Uterus (tissue), 3 donors: ENCODE measurements at regions not wholly inside any gene's neighbourhood (a gene's known extent, or its start where the extent isn't known, plus 50 kb on each side); places are given as distances from the start of the nearest gene placed in this dataset.
"Not testable (repeated sequence)": the region's sequence is repeated elsewhere in the genome, so short reads cannot be mapped to it uniquely, and the experiment has no call there.

Experiments used
- DNase-seq, 2 donors: peaks; one replicate each; pipeline ENCODE4 v3.0.0-alpha.2; 2019 to 2020
- H3K27ac ChIP-seq, 2 donors: fragments of 200-600 bp; sonication (generic); 1 replicate in 1 of 2; 2 replicates in 1 of 2; pipeline ENCODE4 v1.5.1; 2016 to 2018
- H3K27me3 ChIP-seq, 2 donors: fragments of 200-600 bp; sonication (generic); one replicate each; pipeline ENCODE4 v1.5.1; 2018 to 2019; ENCODE audit warnings: control low read depth in 1 of 2
- H3K36me3 ChIP-seq, 2 donors: fragments of 200-600 bp; sonication (generic); one replicate each; pipeline ENCODE4 v1.5.1; 2019; ENCODE audit warnings: control low read depth in 1 of 2
- H3K4me1 ChIP-seq, 2 donors: fragments of 200-600 bp; sonication (generic); one replicate each; pipeline ENCODE4 v1.5.1; 2018 to 2019; ENCODE audit warnings: control low read depth in 1 of 2
- H3K4me3 ChIP-seq, 2 donors: fragments of 200-600 bp; sonication (generic); 1 replicate in 1 of 2; 2 replicates in 1 of 2; pipeline ENCODE4 v1.5.1; 2018 to 2019; ENCODE audit warnings: mild to moderate bottlenecking in 1 of 2
- H3K9me3 ChIP-seq, 2 donors: fragments of 200-600 bp; sonication (generic); one replicate each; pipeline ENCODE4 v1.5.1; 2019; ENCODE audit warnings: control low read depth in 1 of 2
- CTCF ChIP-seq, 4 experiments: fragments of 200-600 bp in 2 of 4; fragments of 450-650 bp in 2 of 4; sonication (generic) in 2 of 4; IDR thresholded peaks; one replicate each; pipeline ENCODE4 v1.5.1; 2016 to 2019; ENCODE audit warnings: antibody characterized with exemption in 4 of 4, mild to moderate bottlenecking in 2 of 4, moderate library complexity in 1 of 4
- POLR2A ChIP-seq, 2 donors: fragments of 450-650 bp; IDR thresholded peaks; one replicate each; pipeline ENCODE4 v1.6.1; 2016; ENCODE audit warnings: antibody characterized with exemption in 2 of 2, mild to moderate bottlenecking in 1 of 2, moderate library complexity in 1 of 2
- intact Hi-C: fragments of 100-400 bp; cut with DNase I; formaldehyde crosslinking; loops from one replicate; pipeline ENCODE4 v1.15.1; 2023; ENCODE audit warnings: low total_unique reads
- donor health status: DM: yes; HTN: yes; CAD: no.

DNA sequence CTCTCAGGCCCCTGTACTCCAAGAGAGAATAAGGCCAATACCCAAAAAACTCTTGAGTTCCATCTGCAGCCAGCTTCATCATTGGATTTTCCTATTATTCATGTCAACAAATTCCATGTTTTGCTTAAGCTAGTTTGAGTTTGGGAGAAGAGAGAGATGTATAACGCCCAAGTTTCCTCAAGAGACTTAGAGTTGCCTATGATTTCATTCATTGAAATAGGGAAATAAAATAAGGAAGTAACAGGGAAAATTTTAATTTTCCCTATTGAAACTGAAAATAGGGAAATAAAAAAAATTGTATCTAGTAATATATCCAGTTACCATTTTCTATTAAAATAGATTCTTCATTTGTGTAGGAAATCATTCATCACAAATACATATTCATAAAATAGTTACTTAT, 66.5 kb upstream of the SVIL start:
- Histone ChIP-seq H3K9me3 (no peaks in the 10 kb centered on the region), H3K27me3 (no peaks in the 10 kb centered on the region), H3K27ac (no peak overlapping the region), H3K36me3 (no peaks in the 10 kb centered on the region), H3K4me3 (no peak overlapping the region), H3K4me1 (peaks cover 0 to 5% of the 10 kb centered on the region in 2 donors)
- TF ChIP-seq CTCF (IDR thresholded peaks at IDR 0.05), result no peak
- no peak for TF ChIP-seq POLR2A (IDR thresholded peaks at IDR 0.05)
- intact Hi-C loops, result no loop called here
- no peak for DNase-seq

DNA sequence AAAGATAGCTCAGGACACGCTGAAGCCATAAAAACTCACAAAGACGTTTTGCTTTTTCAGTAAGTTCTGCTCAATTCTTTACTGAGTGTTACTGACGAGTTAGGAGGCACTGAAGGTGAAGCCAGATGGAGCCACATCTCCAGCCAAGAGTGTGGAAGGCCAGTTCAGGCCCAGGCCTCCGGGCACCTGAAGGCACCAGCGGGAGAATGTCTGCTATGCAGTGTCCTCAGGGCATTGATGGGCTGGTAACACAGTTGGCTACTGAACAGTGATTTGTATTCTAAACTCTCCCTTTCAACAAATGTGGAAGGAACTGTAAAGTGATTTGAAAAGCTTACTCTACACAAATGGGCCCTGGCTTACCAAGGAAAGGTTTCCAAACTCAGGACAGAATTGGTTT, 64.8 kb upstream of the SVIL start:
- intact Hi-C loops, result no loop called here
- DNase-seq, result no peak
- no peak for TF ChIP-seq CTCF (IDR thresholded peaks at IDR 0.05)
- Histone ChIP-seq H3K36me3 (no peaks in the 10 kb centered on the region), H3K9me3 (no peaks in the 10 kb centered on the region), H3K27ac (no peak overlapping the region), H3K4me1 (peaks cover 0 to 5% of the 10 kb centered on the region in 2 donors), H3K27me3 (no peaks in the 10 kb centered on the region), H3K4me3 (no peak overlapping the region)

DNA sequence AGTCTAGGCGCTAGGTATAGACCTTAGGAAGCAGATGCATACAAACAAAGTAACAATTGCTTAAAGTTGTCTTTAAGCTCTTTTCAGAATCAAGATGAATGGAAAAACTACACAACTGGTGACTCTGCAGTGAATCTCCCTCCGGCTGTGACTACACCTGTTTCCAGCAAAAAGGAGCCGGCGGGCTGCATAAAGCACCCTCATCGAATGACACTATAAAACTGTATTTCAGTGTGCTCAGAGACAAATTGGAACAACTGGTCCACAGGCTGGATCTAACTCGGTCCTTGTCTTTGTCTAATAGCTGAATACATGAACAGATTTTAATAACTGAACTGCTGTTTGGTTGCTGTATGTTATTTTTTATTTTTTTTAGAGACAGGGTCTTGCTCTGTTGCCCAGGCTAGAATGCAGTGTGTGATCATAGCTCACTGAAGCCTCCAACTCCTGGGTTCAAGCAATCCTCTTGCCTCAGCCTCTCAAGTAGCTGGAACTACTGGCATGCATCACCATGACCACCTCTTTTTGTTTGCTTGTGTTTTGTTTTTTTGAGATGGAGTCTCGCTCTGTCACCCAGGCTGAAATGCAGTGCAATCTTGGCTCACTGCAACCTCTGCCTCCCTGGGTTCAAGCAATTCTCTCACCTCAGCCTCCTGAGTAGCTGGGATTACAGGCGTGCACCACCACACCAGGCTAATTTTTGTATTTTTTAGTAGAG, 64.2 kb upstream of the SVIL start:
- H3K9me3 ChIP-seq, result no peaks in the 10 kb centered on the region
- no peak overlapping the region for H3K4me3 ChIP-seq
- no peaks in the 10 kb centered on the region for H3K36me3 ChIP-seq
- DNase-seq, result no peak
- no peak overlapping the region for H3K27ac ChIP-seq
- TF ChIP-seq POLR2A (IDR thresholded peaks at IDR 0.05) (no peak), CTCF (IDR thresholded peaks at IDR 0.05) (no peak)
- peaks cover 0 to 5% of the 10 kb centered on the region in 2 donors for H3K4me1 ChIP-seq
- intact Hi-C loops, result no loop called here
- no peaks in the 10 kb centered on the region for H3K27me3 ChIP-seq

DNA sequence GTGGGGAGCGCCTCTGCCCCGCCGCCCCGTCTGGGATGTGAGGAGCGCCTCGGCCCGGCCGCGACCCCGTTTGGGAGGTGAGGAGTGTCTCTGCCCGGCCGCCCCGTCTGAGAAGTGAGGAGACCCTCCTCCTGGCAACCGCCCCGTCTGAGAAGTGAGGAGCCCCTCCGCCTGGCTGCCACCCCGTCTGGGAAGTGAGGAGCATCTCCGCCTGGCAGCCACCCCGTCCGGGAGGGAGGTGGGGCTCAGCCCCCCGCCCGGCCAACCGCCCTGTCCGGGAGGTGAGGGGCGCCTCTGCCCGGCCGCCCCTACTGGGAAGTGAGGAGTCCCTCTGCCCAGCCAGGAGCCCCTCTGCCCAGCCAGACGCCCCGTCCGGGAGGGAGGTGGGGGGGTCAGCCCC, 61.8 kb upstream of the SVIL start:
- H3K4me1 ChIP-seq, DNase-seq, H3K27me3 ChIP-seq, H3K4me3 ChIP-seq, H3K9me3 ChIP-seq, H3K36me3 ChIP-seq, intact Hi-C loops: not testable (repeated sequence)
- peak overlapping the region; percentile 25 to 45 for H3K27ac ChIP-seq

DNA sequence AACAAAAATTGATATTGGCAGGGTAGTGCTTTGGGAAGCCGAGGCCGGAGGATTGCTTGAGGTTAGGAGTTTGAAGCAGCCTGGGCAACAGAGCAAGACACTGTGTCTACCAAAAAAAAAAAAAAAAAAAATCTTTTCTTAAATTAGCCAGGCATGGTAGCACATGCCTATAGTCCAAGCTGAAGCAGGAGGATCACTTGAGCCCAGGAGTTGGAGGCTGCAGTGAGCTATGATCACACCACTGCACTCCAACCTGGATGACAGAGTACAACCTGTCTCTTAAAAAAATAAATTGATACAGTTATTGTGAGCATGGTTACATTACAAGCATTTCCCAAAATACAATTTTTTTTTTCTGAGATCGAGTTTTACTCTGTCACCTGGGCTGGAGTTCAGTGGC, 59.4 kb upstream of the SVIL start:
- TF ChIP-seq POLR2A (IDR thresholded peaks at IDR 0.05) (no peak), CTCF (IDR thresholded peaks at IDR 0.05) (no peak)
- Histone ChIP-seq H3K36me3 (no peaks in the 10 kb centered on the region), H3K27ac (peak overlapping the region; percentile 92), H3K9me3 (no peaks in the 10 kb centered on the region), H3K4me3 (no peak overlapping the region), H3K27me3 (no peaks in the 10 kb centered on the region), H3K4me1 (peaks cover 4 to 7% of the 10 kb centered on the region in 2 donors)
- intact Hi-C loops, result no loop called here
- no peak for DNase-seq

GRCh38 chr10:29692121-29692539, 57.4 kb upstream of the SVIL start:
- H3K9me3 ChIP-seq, result no peaks in the 10 kb centered on the region
- H3K36me3 ChIP-seq, result no peaks in the 10 kb centered on the region
- intact Hi-C loops, result no loop called here
- H3K27me3 ChIP-seq, result no peaks in the 10 kb centered on the region
- peak overlapping the region in 1 of 2 donors; percentile 5 for H3K4me3 ChIP-seq
- DNase-seq, result no peak
- peaks cover 4 to 7% of the 10 kb centered on the region in 2 donors for H3K4me1 ChIP-seq
- TF ChIP-seq CTCF (IDR thresholded peaks at IDR 0.05) (no peak), POLR2A (IDR thresholded peaks at IDR 0.05) (no peak)
- peak overlapping the region; percentile 92 for H3K27ac ChIP-seq
